AG09319 (cell line): ENCODE measurements at regions not wholly inside any gene's neighbourhood (a gene's known extent, or its start where the extent isn't known, plus 50 kb on each side); places are given as distances from the start of the nearest gene placed in this dataset.

Source experiments
- DNase-seq: peaks from one replicate; pipeline ENCODE4 v3.0.0-alpha.2; 2010; ENCODE audit warnings: low read depth; ENCODE audit errors: extremely low read depth
- TF ChIP-seq, protein P1 (sequence below): IDR thresholded peaks from 2 replicates; pipeline ENCODE4 v1.5.1; 2011; ENCODE audit warnings: low read depth, mild to moderate bottlenecking, inconsistent platforms, low read length, moderate library complexity

DNA sequence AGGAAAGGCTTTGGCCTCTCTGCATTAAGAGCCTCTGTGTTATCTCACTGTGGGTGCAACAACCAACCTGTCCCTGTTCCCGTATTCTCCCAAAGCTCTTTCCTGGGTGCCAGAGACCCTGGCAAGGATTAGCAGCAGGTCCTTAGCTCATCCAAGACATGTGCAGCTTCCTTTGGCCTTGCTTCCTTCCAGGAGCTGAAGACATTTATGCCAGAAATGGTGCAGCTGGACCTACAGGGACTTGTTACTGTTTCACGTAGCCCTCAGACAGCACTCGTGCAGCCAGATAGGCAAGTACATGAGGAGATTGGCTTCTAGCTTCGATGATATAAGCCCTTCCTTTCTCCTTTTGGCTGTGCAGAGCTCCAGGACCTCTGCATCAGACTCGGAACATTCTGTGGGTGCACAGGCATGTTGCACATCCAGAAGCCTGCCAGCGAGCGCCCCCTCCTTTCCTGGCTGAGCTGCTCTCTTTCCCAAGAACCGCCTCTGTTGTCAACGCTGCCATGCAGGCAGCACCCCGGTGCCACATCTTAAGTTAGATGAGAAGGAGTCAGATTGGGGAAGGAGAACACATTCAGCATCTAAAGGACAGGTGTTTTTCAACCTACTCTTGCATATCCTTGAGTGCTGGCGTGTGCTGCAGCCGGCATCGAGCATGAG lies 284.5 kb upstream of the PLXNA2 start:
- DNase-seq, result no peak
- TF ChIP-seq, protein P1, sequence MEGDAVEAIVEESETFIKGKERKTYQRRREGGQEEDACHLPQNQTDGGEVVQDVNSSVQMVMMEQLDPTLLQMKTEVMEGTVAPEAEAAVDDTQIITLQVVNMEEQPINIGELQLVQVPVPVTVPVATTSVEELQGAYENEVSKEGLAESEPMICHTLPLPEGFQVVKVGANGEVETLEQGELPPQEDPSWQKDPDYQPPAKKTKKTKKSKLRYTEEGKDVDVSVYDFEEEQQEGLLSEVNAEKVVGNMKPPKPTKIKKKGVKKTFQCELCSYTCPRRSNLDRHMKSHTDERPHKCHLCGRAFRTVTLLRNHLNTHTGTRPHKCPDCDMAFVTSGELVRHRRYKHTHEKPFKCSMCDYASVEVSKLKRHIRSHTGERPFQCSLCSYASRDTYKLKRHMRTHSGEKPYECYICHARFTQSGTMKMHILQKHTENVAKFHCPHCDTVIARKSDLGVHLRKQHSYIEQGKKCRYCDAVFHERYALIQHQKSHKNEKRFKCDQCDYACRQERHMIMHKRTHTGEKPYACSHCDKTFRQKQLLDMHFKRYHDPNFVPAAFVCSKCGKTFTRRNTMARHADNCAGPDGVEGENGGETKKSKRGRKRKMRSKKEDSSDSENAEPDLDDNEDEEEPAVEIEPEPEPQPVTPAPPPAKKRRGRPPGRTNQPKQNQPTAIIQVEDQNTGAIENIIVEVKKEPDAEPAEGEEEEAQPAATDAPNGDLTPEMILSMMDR, result no peak

DNA sequence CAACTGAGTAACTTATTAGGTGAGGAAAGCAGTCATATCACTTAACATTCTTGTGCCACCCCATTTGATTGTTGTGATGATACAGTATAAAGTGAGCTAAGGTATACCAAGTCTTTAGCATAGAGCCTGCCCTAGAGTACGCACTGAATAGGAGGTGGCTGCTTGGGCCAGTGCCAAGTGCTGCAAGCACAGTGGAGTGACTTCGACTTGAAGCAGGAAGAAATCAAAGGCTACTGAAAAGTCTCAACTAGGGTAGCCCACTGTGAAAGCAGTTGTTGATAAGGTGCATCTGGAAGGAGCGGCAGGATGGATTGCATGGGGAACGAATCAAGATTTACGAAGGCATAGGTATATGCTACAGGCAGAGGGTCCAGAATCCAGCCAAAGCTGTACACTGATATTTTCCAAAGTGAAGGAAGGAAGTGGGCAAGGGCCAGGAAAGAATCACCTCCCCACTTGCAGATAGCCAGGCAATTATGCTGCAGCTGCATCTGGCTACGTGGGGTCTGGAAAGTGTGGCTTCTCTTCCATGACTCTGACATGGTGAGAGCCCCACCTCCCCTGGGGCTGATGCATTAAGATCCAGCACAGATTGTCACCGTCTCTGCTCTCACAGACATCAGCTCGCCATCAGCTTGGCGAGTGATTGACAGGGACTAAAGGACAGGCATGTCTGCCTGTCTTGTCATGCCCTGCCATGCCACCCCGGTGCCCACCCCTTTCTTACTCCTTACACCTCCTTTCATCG lies 287.0 kb upstream of the PLXNA2 start:
- TF ChIP-seq, protein P1, result no peak
- DNase-seq, result no peak

DNA sequence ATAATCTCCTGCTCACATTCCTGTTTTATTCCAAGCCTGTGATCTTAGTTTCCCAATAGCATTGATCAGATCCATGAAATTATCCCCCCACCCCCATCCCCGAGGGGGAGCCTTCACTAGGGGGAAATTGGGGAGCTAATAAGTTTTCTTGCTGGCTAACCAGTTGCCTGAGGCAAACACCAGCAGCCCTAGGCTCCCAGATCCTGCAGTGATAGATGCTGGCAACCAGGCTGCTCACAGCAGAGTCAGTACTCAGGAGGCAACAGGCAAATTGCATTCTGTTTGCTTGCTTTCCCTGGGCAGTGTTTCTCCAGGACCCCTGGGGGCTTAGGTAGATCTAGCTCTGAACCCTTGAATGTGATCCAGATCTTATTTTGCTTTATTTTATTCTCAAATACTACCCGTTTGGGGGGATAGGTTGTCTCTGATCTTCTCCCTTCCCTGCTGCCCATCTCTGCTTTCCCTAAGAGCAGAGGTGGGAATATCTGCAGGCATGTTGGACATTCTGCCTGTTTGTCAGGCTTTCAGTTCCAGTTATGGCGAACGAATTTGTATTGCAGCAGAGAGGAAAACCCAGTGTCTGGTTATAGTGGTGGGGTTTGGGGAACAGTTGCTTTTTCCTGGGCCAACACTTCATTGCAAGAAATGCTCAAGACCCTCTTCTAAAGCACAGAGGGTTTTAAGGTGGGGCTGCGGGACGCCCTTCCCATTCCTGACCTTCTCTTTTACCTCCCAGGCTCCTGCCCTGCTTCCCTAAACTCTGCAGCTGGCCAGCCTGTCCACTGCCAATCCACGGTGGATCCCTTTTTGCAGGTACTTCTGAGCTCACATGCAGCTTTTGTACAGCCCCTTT lies 289.8 kb upstream of the PLXNA2 start:
- no peak for DNase-seq
- TF ChIP-seq, protein P1, result no peak

DNA sequence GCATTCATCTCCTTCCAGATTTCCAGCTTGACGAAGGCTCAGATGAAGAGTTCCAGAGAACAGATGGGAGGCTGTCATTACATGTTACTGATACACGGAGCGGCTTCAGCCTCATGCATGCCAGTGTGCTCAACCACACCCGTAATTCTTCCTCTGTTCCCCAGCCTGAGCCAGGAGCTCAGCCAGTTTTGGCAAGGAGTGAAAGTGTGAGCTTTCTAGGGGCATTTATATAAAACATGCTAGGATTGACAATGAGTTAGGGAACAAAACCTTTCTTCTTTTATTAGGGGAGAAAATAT lies 290.4 kb upstream of the PLXNA2 start:
- no peak for DNase-seq

DNA sequence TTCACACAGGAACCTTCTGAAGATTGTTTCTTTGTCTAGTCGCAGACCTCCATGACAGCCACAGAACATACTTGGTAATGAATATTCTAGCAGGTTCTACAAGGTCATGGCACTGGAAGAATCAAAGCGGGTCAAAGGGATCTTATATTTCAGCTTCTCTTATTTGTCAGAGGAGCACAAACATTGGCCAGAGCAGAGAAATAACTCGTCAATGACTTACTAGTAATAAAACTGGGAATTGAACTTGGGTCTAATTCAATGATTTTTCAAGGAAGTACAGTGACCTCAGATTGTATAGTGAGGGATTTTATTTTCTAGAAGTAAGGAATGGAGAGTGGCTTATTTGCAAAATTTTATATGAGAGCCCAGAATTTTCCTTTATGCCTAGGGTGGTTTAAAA lies 290.8 kb upstream of the PLXNA2 start:
- no peak for DNase-seq
- TF ChIP-seq, protein P1, result no peak

More for the DNA sequence above, 290.4 kb upstream of the PLXNA2 start:
- TF ChIP-seq, protein P1, result no peak

DNA sequence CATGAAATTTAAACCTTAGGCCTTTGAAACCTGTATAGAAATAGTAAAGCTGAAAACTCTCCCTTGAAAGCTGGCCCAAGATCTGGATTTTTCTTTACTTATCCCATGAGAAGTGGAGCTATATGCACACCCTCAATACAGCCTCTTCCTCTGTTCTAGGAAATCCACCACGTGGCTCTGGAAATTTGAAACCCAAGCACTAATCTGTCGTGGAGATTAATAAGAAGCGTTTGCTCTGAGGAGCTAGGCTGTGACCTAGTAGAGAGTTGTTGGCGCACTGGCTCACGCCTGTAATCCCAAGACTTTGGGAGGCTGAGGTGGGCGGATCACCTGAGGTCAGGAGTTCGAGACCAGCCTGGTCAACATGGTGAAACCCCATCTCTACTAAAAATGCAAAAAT lies 291.3 kb upstream of the PLXNA2 start:
- no peak for DNase-seq
- TF ChIP-seq, protein P1, result no peak

DNA sequence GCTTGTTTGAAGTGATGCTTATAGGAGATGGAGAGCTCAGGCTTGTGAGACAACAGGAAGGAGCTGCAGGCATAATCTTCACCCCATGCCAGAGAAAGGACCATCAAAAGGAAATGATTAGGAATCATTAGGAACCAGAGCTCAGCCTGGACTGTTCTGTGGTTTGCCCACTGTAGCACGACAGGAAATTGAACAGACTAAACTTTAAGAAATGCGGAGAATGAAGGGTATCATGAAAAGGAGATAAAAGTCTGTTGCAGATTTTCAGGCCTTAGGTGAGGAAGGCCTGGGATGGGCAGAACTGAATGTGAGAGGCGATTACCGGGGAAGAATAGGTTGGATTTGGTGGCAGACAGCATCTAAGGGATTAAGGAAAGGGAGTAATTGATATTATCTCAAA lies 292.0 kb upstream of the PLXNA2 start:
- DNase-seq, result no peak
- TF ChIP-seq, protein P1, result no peak
